ENCODE measurements at regions not wholly inside any gene's neighbourhood (a gene's known extent, or its start where the extent isn't known, plus 50 kb on each side); places are given as distances from the start of the nearest gene placed in this dataset.

GRCh38 chr12:131192951-131193350 lies 239.2 kb downstream of the ADGRD1 start:
- WGBS, 3 donors, result 64 to 74% (median 74%) methylated on average over 4 to 7 of the region's 7 CpGs
- Histone ChIP-seq H3K27me3 (ENCODE audit: insufficient read depth in 3 of 3, low read length in 2 of 3) (peaks cover 0 to 8% (median 0%) of the 10 kb centered on the region in 3 donors), H3K9me3 (no peaks in the 10 kb centered on the region), H3K4me3 (no peak overlapping the region), H3K36me3 (ENCODE audit: insufficient read depth in 1 of 2, low read depth in 1 of 2) (no peaks in the 10 kb centered on the region), H3K27ac (no peak overlapping the region), H3K4me1 (no peaks in the 10 kb centered on the region)
- DNase-seq (no peak), ATAC-seq (no peak)
- TF ChIP-seq, protein P1, sequence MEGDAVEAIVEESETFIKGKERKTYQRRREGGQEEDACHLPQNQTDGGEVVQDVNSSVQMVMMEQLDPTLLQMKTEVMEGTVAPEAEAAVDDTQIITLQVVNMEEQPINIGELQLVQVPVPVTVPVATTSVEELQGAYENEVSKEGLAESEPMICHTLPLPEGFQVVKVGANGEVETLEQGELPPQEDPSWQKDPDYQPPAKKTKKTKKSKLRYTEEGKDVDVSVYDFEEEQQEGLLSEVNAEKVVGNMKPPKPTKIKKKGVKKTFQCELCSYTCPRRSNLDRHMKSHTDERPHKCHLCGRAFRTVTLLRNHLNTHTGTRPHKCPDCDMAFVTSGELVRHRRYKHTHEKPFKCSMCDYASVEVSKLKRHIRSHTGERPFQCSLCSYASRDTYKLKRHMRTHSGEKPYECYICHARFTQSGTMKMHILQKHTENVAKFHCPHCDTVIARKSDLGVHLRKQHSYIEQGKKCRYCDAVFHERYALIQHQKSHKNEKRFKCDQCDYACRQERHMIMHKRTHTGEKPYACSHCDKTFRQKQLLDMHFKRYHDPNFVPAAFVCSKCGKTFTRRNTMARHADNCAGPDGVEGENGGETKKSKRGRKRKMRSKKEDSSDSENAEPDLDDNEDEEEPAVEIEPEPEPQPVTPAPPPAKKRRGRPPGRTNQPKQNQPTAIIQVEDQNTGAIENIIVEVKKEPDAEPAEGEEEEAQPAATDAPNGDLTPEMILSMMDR (IDR thresholded peaks at IDR 0.05), result no peak
- intact Hi-C loops (cut with DNase I), result no loop called here

- Histone ChIP-seq H3K4me1 (no peaks in the 10 kb centered on the region), H3K4me3 (no peak overlapping the region), H3K27me3 (ENCODE audit: insufficient read depth in 3 of 3, low read length in 2 of 3) (peaks cover 0 to 8% (median 3%) of the 10 kb centered on the region in 3 donors), H3K9me3 (no peaks in the 10 kb centered on the region), H3K27ac (no peak overlapping the region), H3K36me3 (ENCODE audit: insufficient read depth in 1 of 2, low read depth in 1 of 2) (no peaks in the 10 kb centered on the region)
- intact Hi-C loops (cut with DNase I), result no loop called here
- no peak for DNase-seq
- no peak for ATAC-seq
- TF ChIP-seq, protein P1 (IDR thresholded peaks at IDR 0.05), result no peak
- 75 to 77% (median 77%) methylated on average over 5 of the region's 5 CpGs for WGBS, 3 donors
These were observed 240.5 kb downstream of the ADGRD1 start for GRCh38 chr12:131194166-131194565.

DNA sequence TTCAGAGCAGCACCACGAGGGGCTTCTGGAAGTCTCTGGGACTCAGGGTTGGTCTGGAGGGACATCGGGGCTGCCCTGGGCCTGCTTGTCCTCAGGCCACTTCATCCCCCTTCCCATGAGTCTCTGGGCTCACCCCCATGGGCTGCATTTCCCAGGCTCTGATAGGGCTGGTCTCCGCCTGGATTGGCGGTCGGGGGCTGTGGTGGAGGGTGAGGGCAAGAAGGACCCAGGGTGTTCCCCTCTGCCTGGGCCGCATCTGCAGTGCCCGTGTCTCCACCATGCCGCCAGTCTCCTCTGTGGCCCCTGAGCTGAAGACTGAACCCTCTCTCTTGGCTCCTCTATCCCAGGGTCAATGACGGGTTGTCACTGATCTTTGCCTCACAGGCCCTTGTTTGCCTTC lies 242.1 kb downstream of the ADGRD1 start:
- intact Hi-C loops (cut with DNase I), result no loop called here
- DNase-seq (no peak), ATAC-seq (no peak)
- peaks cover 0 to 8% (median 3%) of the 10 kb centered on the region in 3 donors for H3K27me3 ChIP-seq (ENCODE audit: insufficient read depth in 3 of 3, low read length in 2 of 3)
- WGBS, 3 donors, result 85 to 93% (median 88%) methylated on average over 9 of the region's 9 CpGs
- H3K9me3 ChIP-seq, result no peaks in the 10 kb centered on the region
- no peak overlapping the region for H3K4me3 ChIP-seq
- no peaks in the 10 kb centered on the region for H3K36me3 ChIP-seq (ENCODE audit: insufficient read depth in 1 of 2, low read depth in 1 of 2)
- no peak overlapping the region for H3K27ac ChIP-seq
- TF ChIP-seq, protein P1 (IDR thresholded peaks at IDR 0.05), result no peak
- no peaks in the 10 kb centered on the region for H3K4me1 ChIP-seq

GRCh38 chr12:131196220-131196619 lies 242.5 kb downstream of the ADGRD1 start:
- DNase-seq, result no peak
- no peaks in the 10 kb centered on the region for H3K36me3 ChIP-seq (ENCODE audit: insufficient read depth in 1 of 2, low read depth in 1 of 2)
- TF ChIP-seq, protein P1 (IDR thresholded peaks at IDR 0.05), result no peak
- intact Hi-C loops (cut with DNase I), result no loop called here
- peaks cover 0 to 8% (median 3%) of the 10 kb centered on the region in 3 donors for H3K27me3 ChIP-seq (ENCODE audit: insufficient read depth in 3 of 3, low read length in 2 of 3)
- no peaks in the 10 kb centered on the region for H3K4me1 ChIP-seq
- H3K27ac ChIP-seq, result no peak overlapping the region
- no peak overlapping the region for H3K4me3 ChIP-seq
- WGBS, 3 donors, result 66 to 71% (median 70%) methylated on average over 4 of the region's 4 CpGs
- H3K9me3 ChIP-seq, result no peaks in the 10 kb centered on the region
- no peak for ATAC-seq

GRCh38 chr12:131197490-131197889 lies 243.8 kb downstream of the ADGRD1 start:
- no peaks in the 10 kb centered on the region for H3K9me3 ChIP-seq
- intact Hi-C loops (cut with DNase I), result no loop called here
- H3K27me3 ChIP-seq (ENCODE audit: insufficient read depth in 3 of 3, low read length in 2 of 3), result peaks cover 0 to 4% (median 3%) of the 10 kb centered on the region in 3 donors
- no peaks in the 10 kb centered on the region for H3K4me1 ChIP-seq
- ATAC-seq, result no peak
- 86 to 93% (median 89%) methylated on average over 7 of the region's 7 CpGs for WGBS, 3 donors
- DNase-seq, result no peak
- no peaks in the 10 kb centered on the region for H3K36me3 ChIP-seq (ENCODE audit: insufficient read depth in 1 of 2, low read depth in 1 of 2)
- TF ChIP-seq, protein P1 (IDR thresholded peaks at IDR 0.05), result no peak
- no peak overlapping the region for H3K27ac ChIP-seq
- H3K4me3 ChIP-seq, result no peak overlapping the region

All from psoas muscle (tissue), 7 donors.